Stimulated activated CD4-positive, alpha-beta T cell treated with anti-CD3 and anti-CD28 coated beads, Interleukin-4, amount 100 ng/mL, for 4 hours (primary cell): ENCODE measurements at regions not wholly inside any gene's neighbourhood (a gene's known extent, or its start where the extent isn't known, plus 50 kb on each side); places are given as distances from the start of the nearest gene placed in this dataset.

Experiments
- DNase-seq, 2 experiments: peaks; one replicate each; pipeline ENCODE4 v3.0.0-alpha.2; 2020

- DNase-seq = no peak
Observed at GRCh38 chrX:78213331-78213730, 73.9 kb upstream of the TAF9B start.

- DNase-seq = peak in 1 of 2 experiments; percentile 1
Observed at GRCh38 chrX:78199851-78200250, 60.4 kb upstream of the TAF9B start.
